ENCODE measurements at regions not wholly inside any gene's neighbourhood (a gene's known extent, or its start where the extent isn't known, plus 50 kb on each side); places are given as distances from the start of the nearest gene placed in this dataset.

DNA sequence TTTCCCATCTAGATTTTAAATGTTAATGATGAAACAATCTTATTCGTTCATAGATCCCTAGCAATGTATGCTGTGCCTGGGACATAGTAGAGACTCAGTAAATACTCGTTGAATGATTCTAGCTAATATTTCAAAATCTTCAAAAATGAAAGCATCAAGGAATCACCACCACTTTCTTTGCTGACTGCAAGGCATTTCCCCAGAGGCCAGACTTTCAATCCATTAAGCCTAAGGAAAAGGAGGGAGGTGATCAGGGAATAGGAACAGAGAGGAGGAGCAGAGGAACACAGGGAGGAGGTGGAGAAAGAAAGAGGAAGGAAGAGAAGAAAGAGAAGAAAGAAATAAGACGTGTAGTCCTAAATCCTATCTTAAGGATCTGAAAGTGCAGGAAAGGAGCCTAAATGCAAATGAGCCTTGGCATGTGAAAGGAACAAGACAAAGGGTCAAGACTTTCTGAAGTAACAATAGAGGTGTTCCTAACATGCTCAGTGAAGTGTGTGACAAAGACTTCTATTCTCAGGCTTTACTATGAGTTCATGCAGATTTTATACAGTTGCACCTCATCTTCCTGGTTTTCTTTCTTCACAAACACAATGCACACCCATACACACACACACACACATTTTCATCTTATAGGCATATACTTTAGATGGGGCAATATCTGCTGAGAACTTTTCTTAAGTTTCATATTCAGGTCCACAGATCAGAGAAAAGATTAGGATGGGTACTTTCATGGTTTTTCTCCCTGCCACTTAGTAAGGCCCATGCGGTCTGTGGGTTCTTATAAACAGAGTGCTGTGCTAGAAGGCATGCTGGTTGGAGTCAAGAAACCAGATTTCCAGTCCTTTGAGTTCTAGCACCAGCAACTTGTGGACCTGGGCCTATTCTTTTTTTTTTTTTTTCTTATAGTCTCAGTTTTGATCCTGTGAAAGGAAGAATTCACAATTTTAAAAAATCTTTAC is 512.2 kb upstream of the TNC start:
- H3K27me3 Mint-ChIP-seq (ENCODE audit: unreplicated experiment), result no peaks in the 10 kb centered on the region
- H3K36me3 Mint-ChIP-seq (ENCODE audit: insufficient read depth, unreplicated experiment), result peaks cover 5% of the 10 kb centered on the region
- CTCF ChIA-PET, result no interaction called here
- intact Hi-C loops (cut with micrococcal nuclease; ENCODE audit: unreplicated experiment), result no loop called here
- H3K9me3 Mint-ChIP-seq (ENCODE audit: low read depth, unreplicated experiment), result peaks cover 2% of the 10 kb centered on the region
- DNase-seq, result no peak
- TF ChIP-seq, protein P1, sequence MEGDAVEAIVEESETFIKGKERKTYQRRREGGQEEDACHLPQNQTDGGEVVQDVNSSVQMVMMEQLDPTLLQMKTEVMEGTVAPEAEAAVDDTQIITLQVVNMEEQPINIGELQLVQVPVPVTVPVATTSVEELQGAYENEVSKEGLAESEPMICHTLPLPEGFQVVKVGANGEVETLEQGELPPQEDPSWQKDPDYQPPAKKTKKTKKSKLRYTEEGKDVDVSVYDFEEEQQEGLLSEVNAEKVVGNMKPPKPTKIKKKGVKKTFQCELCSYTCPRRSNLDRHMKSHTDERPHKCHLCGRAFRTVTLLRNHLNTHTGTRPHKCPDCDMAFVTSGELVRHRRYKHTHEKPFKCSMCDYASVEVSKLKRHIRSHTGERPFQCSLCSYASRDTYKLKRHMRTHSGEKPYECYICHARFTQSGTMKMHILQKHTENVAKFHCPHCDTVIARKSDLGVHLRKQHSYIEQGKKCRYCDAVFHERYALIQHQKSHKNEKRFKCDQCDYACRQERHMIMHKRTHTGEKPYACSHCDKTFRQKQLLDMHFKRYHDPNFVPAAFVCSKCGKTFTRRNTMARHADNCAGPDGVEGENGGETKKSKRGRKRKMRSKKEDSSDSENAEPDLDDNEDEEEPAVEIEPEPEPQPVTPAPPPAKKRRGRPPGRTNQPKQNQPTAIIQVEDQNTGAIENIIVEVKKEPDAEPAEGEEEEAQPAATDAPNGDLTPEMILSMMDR (IDR thresholded peaks at IDR 0.05; ENCODE audit: unreplicated experiment), result no peak
- H3K27ac Mint-ChIP-seq (ENCODE audit: unreplicated experiment), result no peak overlapping the region
- H3K4me1 Mint-ChIP-seq (ENCODE audit: low read depth, unreplicated experiment), result peaks cover 8% of the 10 kb centered on the region
- H3K4me3 Mint-ChIP-seq (ENCODE audit: low read depth, unreplicated experiment), result no peak overlapping the region
- no TSS peak for BruUV-seq (replicated peaks)

DNA sequence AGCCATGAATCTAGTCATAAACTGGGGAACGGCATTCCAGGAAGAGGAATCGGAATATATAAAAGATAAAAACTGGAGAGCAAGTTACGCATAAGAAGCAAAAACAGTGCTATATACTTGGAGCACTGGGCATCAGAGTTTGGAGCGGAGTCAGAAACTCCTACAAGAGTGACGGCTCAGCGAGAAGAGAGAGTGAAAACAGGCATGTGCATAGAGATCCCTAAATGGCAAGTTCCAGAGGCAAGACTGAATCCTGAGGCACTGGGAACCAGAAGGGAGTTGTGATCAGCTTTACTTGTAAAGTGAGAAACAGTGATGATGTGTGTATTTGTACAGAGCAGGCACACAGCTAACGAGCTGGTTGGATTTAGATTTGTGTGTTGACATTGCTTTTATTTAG is 514.4 kb upstream of the TNC start:
- no TSS peak for BruUV-seq (replicated peaks)
- Mint-ChIP-seq H3K36me3 (ENCODE audit: insufficient read depth, unreplicated experiment) (peaks cover 5% of the 10 kb centered on the region), H3K9me3 (ENCODE audit: low read depth, unreplicated experiment) (peaks cover 2% of the 10 kb centered on the region), H3K4me1 (ENCODE audit: low read depth, unreplicated experiment) (peaks cover 8% of the 10 kb centered on the region), H3K27me3 (ENCODE audit: unreplicated experiment) (no peaks in the 10 kb centered on the region), H3K27ac (ENCODE audit: unreplicated experiment) (no peak overlapping the region), H3K4me3 (ENCODE audit: low read depth, unreplicated experiment) (no peak overlapping the region)
- CTCF ChIA-PET, result no interaction called here
- intact Hi-C loops (cut with micrococcal nuclease; ENCODE audit: unreplicated experiment), result no loop called here
- TF ChIP-seq, protein P1 (IDR thresholded peaks at IDR 0.05; ENCODE audit: unreplicated experiment), result no peak
- DNase-seq, result no peak

DNA sequence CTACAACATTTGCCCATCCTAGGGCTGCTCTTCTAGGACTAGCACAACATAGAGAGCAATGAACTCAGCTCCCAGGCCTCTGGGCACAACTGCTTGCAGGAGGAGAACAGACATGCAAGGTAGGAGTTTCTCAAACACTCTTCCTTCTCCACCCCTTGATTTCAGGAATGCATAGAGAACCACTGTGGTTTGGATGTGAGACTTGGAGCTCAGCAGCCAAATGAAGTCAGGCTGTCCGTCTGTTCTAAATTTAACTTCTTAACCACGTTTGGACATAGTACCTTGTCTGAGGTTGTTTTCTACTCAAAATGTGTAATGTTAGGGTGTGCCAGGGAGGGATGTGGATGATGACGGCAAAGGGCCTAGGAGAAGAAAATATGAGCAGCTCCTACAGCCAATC is 515.1 kb upstream of the TNC start:
- Mint-ChIP-seq H3K4me1 (ENCODE audit: low read depth, unreplicated experiment) (peaks cover 8% of the 10 kb centered on the region), H3K27me3 (ENCODE audit: unreplicated experiment) (no peaks in the 10 kb centered on the region), H3K4me3 (ENCODE audit: low read depth, unreplicated experiment) (no peak overlapping the region), H3K9me3 (ENCODE audit: low read depth, unreplicated experiment) (peaks cover 2% of the 10 kb centered on the region), H3K36me3 (ENCODE audit: insufficient read depth, unreplicated experiment) (peaks cover 5% of the 10 kb centered on the region), H3K27ac (ENCODE audit: unreplicated experiment) (no peak overlapping the region)
- no TSS peak for BruUV-seq (replicated peaks)
- CTCF ChIA-PET, result no interaction called here
- DNase-seq, result no peak
- TF ChIP-seq, protein P1 (IDR thresholded peaks at IDR 0.05; ENCODE audit: unreplicated experiment), result no peak
- intact Hi-C loops (cut with micrococcal nuclease; ENCODE audit: unreplicated experiment), result no loop called here

DNA sequence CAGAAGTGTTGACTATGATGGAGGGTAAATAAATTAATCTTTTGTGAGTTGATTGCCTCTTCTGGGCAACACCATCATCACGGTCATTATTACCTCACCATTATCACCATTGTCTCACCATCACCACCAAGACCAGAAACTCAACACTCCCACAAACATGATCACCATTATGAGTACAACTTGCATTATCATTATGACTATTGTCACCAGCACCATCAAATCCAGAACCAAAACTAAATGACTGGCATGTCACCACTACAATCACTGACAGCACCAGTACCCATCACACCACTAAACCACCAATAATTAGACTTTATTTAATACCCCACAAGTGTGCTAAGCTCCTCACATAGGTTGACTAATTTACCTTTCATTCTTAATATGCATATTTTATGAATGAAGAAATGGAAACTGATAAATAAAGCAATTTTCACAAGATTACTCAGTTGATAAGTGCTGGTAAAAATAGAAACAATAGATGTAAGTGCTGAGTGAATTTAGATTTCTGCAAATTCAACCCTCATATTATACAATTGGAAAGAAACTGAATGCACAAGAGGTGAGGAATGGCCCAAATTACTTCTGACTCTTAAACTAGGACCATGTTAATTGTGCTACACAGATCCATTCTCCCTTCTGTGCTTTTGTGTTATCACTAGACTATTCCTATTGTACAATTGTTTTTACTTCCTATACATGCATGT is 517.8 kb upstream of the PAPPA start:
- CTCF ChIA-PET, result no interaction called here
- no peaks in the 10 kb centered on the region for H3K4me1 Mint-ChIP-seq (ENCODE audit: low read depth, unreplicated experiment)
- no TSS peak for BruUV-seq (replicated peaks)
- no peaks in the 10 kb centered on the region for H3K36me3 Mint-ChIP-seq (ENCODE audit: insufficient read depth, unreplicated experiment)
- peaks cover 6% of the 10 kb centered on the region for H3K9me3 Mint-ChIP-seq (ENCODE audit: low read depth, unreplicated experiment)
- DNase-seq, result no peak
- no peak overlapping the region for H3K27ac Mint-ChIP-seq (ENCODE audit: unreplicated experiment)
- H3K27me3 Mint-ChIP-seq (ENCODE audit: unreplicated experiment), result no peaks in the 10 kb centered on the region
- no peak overlapping the region for H3K4me3 Mint-ChIP-seq (ENCODE audit: low read depth, unreplicated experiment)
- TF ChIP-seq, protein P1 (IDR thresholded peaks at IDR 0.05; ENCODE audit: unreplicated experiment), result no peak
- intact Hi-C loops (cut with micrococcal nuclease; ENCODE audit: unreplicated experiment), result no loop called here

Measured in Calu3 (cell line).